Duodenal mucosa (tissue), 2 donors: ENCODE measurements at regions not wholly inside any gene's neighbourhood (a gene's known extent, or its start where the extent isn't known, plus 50 kb on each side); places are given as distances from the start of the nearest gene placed in this dataset.
"Not testable (repeated sequence)": the region's sequence is repeated elsewhere in the genome, so short reads cannot be mapped to it uniquely, and the experiment has no call there.

Experiments used
- H3K27ac ChIP-seq: one replicate; pipeline ENCODE4 v1.7.0; 2013; ENCODE audit warnings: low read depth, low read length
- H3K27me3 ChIP-seq, 2 donors: one replicate each; pipeline ENCODE4 v1.7.0; 2013; ENCODE audit warnings: low read length in 2 of 2, control low read depth in 1 of 2; ENCODE audit not compliant: insufficient read depth in 2 of 2, control insufficient read depth in 1 of 2
- H3K36me3 ChIP-seq, 2 donors: one replicate each; pipeline ENCODE4 v1.7.0; 2013; ENCODE audit warnings: low read length in 2 of 2, control low read depth in 1 of 2; ENCODE audit not compliant: insufficient read depth in 2 of 2, control insufficient read depth in 1 of 2
- H3K4me1 ChIP-seq, 2 donors: one replicate each; pipeline ENCODE4 v1.7.0; 2013; ENCODE audit warnings: low read length in 2 of 2, control low read depth in 1 of 2; ENCODE audit not compliant: insufficient read depth in 2 of 2, control insufficient read depth in 1 of 2
- H3K4me3 ChIP-seq, 2 donors: one replicate each; pipeline ENCODE4 v1.7.0; 2013; ENCODE audit warnings: low read length in 2 of 2, low read depth in 1 of 2
- H3K9ac ChIP-seq, 2 donors: one replicate each; pipeline ENCODE4 v1.7.0; 2013; ENCODE audit warnings: low read length in 2 of 2, low read depth in 1 of 2
- H3K9me3 ChIP-seq, 2 donors: one replicate each; pipeline ENCODE4 v1.7.0; 2013; ENCODE audit warnings: low read length in 2 of 2, control low read depth in 1 of 2; ENCODE audit not compliant: control insufficient read depth in 1 of 2

DNA sequence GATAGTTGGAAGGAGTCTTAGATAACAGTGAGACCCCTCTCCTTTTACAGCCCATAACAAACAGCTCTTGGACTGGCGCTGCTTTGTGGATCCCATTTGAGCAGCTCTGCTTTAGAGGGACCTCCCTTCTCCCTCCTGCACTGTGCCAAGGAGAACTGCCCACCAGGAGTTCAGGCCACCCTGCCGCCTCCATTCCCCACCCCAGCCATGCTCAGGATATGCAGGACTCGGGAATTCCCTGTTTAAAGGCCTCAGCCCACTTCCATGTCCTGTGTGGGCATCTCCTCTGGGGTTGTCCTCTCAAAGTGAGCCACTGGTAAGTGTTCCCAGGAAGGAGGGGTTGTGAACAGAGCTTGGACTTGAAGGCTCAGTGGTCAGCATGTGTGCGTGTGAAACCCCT lies 78.9 kb upstream of the ADRA1D start:
- Histone ChIP-seq H3K4me3 (no peak overlapping the region), H3K27ac (no peak overlapping the region), H3K9me3 (no peaks in the 10 kb centered on the region), H3K4me1 (no peaks in the 10 kb centered on the region), H3K9ac (no peak overlapping the region), H3K36me3 (no peaks in the 10 kb centered on the region), H3K27me3 (no peaks in the 10 kb centered on the region)

DNA sequence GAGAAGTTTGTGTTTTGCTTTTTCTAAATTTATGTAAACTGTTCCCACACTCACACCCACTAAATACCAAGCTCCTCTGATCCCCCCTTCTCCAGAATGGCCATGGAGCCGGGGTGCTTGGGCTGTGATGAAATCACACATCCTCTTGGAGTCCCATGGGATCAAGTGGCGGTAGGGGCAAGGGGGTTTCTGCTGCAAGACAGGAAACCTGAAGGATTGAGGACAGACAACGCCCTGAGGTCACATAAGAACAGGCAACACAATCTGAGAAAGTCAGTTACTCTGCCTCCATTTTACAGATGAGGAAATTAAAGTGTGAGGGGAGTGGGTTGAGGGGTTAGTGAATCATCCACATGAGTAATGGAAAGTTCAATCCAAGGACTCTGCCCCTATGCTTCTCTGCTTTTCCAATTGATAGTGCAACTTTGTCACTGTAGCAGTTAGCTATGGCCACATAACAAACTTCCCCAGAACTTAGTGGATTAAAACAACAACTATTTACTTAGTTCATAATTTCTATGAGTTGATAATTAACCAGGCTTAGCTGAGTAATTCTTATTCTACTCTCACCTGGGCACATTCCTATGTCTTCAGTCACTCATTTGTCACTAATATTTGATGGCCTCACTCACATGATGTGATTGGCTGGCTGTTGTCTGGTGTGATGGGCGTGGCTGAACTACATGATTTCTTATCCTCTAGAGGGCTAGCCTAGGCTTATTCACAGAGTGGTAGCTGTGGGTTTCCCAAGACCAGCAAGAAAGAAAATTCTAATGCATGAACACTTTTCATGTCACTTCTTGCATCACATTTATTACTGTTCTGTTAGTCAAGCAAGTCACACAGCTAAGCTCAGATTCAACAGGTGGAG lies 77.3 kb upstream of the ADRA1D start:
- Histone ChIP-seq H3K9ac (no peak overlapping the region), H3K27ac (no peak overlapping the region), H3K4me3 (no peak overlapping the region), H3K4me1 (no peaks in the 10 kb centered on the region), H3K36me3 (no peaks in the 10 kb centered on the region), H3K9me3 (no peaks in the 10 kb centered on the region), H3K27me3 (no peaks in the 10 kb centered on the region)

DNA sequence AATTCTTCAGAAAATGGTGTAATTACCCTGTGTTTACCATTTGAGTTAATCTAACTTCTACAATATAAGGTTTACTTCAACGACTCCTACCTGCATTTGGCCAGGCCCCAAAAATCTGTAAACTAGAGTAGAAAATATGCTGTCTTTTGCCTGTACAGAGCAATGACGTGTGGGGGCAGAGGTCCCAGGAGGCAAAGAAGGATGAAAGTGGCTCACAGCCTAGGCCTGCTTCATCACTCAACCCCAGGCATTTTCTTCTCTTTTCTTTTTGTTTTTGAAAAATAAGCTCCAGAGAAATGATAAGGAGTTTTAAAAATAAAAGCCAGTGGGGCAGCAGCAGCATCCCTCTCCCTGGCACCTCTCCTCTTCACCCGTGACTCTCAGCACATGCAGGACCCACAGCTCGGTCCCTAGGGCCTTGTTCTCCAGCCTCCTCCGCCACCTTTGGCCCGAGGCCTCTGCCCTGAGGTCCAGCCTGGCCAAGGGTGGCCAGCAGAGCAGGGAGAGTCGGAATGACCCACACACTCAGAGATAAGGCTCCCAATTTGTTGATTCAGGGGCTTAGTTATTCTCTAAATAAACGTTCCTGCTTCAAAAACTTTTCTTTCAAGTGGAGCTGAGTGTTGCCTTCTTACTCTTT lies 76.6 kb upstream of the ADRA1D start:
- Histone ChIP-seq H3K9ac (no peak overlapping the region), H3K36me3 (no peaks in the 10 kb centered on the region), H3K9me3 (no peaks in the 10 kb centered on the region), H3K27ac (no peak overlapping the region), H3K27me3 (no peaks in the 10 kb centered on the region), H3K4me3 (no peak overlapping the region), H3K4me1 (no peaks in the 10 kb centered on the region)

DNA sequence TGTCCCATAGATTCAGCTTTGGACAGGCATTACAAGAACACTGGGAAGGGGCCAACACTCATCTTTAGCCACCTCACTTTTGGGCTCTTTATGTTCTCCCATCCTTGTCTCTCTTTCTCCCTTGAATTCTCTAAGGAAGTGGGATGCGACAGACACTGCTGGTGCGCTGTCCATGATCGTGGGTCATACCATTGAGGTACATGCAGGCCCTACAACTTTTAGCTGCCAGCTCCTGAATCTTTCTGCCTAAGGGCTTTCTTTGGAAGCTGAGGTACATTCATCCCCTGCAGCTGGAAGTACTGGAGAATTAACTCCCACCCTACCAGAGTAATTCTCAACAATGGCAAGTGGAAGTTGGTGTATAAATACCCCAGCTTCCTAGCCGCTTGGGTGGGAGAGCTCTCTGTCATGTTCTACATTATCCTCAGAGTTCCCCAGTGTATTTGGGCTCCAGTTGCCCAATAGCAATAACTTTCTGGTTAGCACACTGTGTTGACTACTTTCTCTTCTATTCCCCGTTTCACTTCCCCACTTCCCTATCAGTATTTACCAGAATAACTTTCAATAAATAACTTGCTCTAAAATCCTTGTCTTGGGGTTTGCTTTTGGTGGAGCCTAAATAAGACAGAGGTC lies 75.6 kb upstream of the ADRA1D start:
- Histone ChIP-seq H3K4me1 (no peaks in the 10 kb centered on the region), H3K27ac (no peak overlapping the region), H3K9ac (no peak overlapping the region), H3K9me3 (no peaks in the 10 kb centered on the region), H3K4me3 (no peak overlapping the region), H3K27me3 (no peaks in the 10 kb centered on the region), H3K36me3 (no peaks in the 10 kb centered on the region)

DNA sequence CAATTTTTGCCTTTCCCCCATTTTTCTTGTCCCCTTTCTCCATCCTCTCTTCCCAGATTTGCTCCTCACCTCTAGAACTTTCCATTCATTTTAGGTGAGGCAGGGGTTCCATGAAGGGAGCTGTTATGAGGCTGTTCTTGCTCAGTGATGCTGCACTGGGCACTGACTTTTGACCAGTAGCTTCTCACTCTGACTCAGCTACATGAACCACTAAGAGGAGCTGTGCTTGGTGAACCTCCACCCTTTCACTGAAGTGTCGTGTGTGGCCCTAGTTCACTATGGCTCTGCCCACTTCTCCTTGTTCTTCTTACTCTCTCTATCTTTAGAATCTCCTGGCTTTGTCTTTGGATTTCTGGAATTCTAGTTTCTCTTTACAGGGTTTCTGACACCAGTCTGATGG lies 73.4 kb upstream of the ADRA1D start:
- H3K9ac ChIP-seq, result no peak overlapping the region
- H3K4me1 ChIP-seq, result no peaks in the 10 kb centered on the region
- H3K4me3 ChIP-seq, result no peak overlapping the region
- H3K27ac ChIP-seq, result no peak overlapping the region
- no peaks in the 10 kb centered on the region for H3K36me3 ChIP-seq
- H3K9me3 ChIP-seq, result no peaks in the 10 kb centered on the region
- H3K27me3 ChIP-seq, result no peaks in the 10 kb centered on the region

DNA sequence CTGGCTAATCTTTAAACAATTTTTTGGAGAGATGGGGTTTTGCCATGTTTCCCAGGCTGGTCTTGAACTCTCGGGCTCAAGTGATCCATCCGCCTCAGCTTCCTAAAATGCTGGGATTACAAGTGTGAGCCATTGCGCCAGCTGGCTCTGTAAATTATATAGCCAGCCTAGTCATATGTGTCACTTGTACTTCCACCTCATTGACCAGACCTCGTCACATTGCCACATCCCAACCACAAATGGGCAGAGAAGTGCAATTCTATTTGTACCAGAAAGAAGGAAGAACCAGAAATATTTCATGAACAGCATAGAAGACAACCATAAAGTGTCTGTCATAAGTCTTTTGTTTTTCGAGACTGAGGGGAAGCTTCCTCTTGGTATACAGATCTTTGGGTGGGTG lies 71.2 kb upstream of the ADRA1D start:
- Histone ChIP-seq H3K4me1 (no peaks in the 10 kb centered on the region), H3K9me3 (no peaks in the 10 kb centered on the region), H3K27ac (no peak overlapping the region), H3K4me3 (no peak overlapping the region), H3K27me3 (no peaks in the 10 kb centered on the region), H3K36me3 (no peaks in the 10 kb centered on the region), H3K9ac (no peak overlapping the region)

DNA sequence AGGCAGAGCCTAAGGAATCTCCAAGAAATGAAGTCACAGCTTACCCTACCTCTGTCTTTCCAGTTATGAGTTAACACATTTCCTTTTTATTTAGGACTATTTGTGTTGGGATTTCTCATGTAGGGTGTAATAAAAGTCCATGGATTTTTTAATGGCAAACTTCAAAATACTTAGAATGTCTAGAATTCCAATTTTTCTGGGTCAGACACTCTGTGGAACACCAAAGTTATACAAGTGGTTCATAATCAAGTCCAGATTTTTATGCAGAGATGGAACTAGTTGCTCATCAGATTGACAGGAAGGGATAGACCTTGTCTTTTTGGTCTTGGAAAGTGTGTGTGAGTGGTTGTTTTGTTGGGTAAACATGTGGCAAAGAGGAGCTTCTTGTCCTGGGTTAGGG lies 69.8 kb upstream of the ADRA1D start:
- Histone ChIP-seq H3K27me3 (no peaks in the 10 kb centered on the region), H3K4me1 (no peaks in the 10 kb centered on the region), H3K9me3 (no peaks in the 10 kb centered on the region), H3K27ac (no peak overlapping the region), H3K4me3 (no peak overlapping the region), H3K36me3 (no peaks in the 10 kb centered on the region), H3K9ac (no peak overlapping the region)

DNA sequence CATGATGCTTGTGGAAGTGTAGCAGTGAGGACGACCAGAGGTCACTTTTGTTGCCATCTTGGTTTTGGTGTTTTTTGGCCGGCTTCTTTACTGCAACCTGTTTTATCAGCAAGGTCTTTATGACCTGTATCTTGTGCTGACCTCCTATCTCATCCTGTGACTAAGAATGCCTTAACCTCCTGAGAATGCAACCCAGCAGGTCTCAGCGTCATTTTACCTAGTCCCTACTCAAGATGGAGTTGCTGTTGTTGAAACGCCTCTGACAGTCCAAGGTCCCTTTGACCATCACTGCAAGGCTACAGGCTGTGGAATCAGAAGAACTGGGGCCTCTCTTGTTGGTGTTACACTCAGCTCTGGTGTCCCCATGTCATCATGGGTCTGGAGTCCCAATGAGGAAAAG lies 61.5 kb upstream of the ADRA1D start:
- H3K4me3 ChIP-seq, H3K9ac ChIP-seq, H3K27ac ChIP-seq, H3K4me1 ChIP-seq, H3K36me3 ChIP-seq, H3K9me3 ChIP-seq, H3K27me3 ChIP-seq: not testable (repeated sequence)

DNA sequence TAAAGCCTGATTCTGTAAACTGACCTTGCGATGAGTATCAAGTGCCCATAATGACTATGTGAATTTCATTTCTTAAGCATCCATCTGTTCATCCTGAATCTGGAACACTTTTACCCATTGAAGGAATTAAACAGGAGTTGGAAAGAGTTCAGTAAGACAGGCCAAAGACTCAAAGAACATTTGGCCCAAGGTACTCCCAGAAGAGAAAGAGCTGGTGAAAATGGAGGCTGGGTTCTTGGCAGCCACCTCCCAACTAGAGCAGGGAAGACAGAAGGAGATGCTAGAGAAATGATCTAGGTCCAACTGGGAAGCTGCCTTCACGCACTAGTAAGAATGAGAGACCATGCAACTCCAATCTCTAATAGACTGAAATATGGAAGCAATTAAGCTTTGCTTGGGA lies 57.1 kb upstream of the ADRA1D start:
- Histone ChIP-seq H3K9ac (no peak overlapping the region), H3K4me1 (no peaks in the 10 kb centered on the region), H3K27ac (no peak overlapping the region)

DNA sequence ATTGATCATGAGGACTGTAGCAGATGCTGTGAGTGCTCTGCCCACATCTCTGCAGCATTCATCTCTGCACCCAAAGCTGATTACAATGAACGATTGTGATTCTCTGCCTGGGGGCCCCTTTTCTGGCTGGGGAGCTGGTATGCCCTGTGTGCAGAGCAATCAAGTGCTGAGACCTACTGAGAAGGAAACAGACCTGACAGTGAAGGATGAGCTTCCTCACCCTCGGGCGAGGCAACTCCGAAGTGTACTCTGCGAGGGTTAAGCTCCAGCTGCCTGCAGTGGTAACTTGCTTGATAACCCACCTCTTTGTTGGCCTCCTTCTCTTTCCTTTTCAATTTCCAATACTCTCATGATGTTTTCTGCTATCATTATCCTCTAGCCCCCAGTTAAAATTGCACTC lies 56.0 kb upstream of the ADRA1D start:
- H3K9ac ChIP-seq, result no peak overlapping the region
- no peaks in the 10 kb centered on the region for H3K9me3 ChIP-seq
- H3K4me1 ChIP-seq, result no peaks in the 10 kb centered on the region
- no peak overlapping the region for H3K4me3 ChIP-seq
- H3K27me3 ChIP-seq, result peaks cover 0 to 4% of the 10 kb centered on the region in 2 donors
- H3K27ac ChIP-seq, result no peak overlapping the region
- no peaks in the 10 kb centered on the region for H3K36me3 ChIP-seq

More for the DNA sequence above, 57.1 kb upstream of the ADRA1D start:
- no peaks in the 10 kb centered on the region for H3K36me3 ChIP-seq
- no peaks in the 10 kb centered on the region for H3K9me3 ChIP-seq
- peaks cover 0 to 4% of the 10 kb centered on the region in 2 donors for H3K27me3 ChIP-seq
- no peak overlapping the region for H3K4me3 ChIP-seq
